Mammary epithelial cell (primary cell): ENCODE measurements at regions not wholly inside any gene's neighbourhood (a gene's known extent, or its start where the extent isn't known, plus 50 kb on each side); places are given as distances from the start of the nearest gene placed in this dataset.

Source experiments
- EZH2 ChIP-seq: IDR thresholded peaks from 2 replicates; pipeline ENCODE4 v1.6.1; 2012; ENCODE audit warnings: low read length, inconsistent platforms, borderline replicate concordance
- TF ChIP-seq, protein P1 (sequence below), 2 donors: IDR thresholded peaks in 1 of 2; conservative IDR thresholded peaks in 1 of 2; 2 replicates each; pipeline ENCODE4 v1.5.1; 2011 to 2012; ENCODE audit warnings: inconsistent platforms in 2 of 2, low read length in 2 of 2, mild to moderate bottlenecking in 2 of 2, control low read depth in 1 of 2, low read depth in 1 of 2; ENCODE audit not compliant: insufficient read depth in 1 of 2; ENCODE audit errors: extremely low read depth in 1 of 2

DNA sequence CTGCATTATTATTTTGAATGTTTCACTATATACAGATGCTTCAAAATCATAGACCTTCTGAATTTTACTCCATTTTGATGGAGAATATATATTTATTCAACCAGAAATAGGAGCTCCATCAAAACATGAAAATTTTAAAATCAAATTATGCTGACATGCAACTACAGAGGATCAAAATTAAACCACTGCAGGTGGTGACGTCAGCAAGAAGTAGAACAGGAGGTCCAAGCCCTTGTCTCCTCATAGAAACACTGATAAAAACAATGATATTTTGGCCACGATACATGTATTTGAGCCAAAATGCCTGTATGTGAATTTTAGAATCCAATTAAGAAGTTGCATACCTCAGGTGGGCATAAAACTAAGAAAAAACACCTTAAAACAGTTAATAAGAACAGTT is 236.6 kb upstream of the FBXL7 start:
- TF ChIP-seq, protein P1, sequence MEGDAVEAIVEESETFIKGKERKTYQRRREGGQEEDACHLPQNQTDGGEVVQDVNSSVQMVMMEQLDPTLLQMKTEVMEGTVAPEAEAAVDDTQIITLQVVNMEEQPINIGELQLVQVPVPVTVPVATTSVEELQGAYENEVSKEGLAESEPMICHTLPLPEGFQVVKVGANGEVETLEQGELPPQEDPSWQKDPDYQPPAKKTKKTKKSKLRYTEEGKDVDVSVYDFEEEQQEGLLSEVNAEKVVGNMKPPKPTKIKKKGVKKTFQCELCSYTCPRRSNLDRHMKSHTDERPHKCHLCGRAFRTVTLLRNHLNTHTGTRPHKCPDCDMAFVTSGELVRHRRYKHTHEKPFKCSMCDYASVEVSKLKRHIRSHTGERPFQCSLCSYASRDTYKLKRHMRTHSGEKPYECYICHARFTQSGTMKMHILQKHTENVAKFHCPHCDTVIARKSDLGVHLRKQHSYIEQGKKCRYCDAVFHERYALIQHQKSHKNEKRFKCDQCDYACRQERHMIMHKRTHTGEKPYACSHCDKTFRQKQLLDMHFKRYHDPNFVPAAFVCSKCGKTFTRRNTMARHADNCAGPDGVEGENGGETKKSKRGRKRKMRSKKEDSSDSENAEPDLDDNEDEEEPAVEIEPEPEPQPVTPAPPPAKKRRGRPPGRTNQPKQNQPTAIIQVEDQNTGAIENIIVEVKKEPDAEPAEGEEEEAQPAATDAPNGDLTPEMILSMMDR (conservative IDR thresholded peaks at IDR 0.05 in 1 of 2, IDR thresholded peaks at IDR 0.05 in 1 of 2; ENCODE audit: extremely low read depth in 1 of 2, insufficient read depth in 1 of 2, low read depth in 1 of 2, low read length in 2 of 2), result no peak
- no peak for TF ChIP-seq EZH2
